ENCODE measurements at regions not wholly inside any gene's neighbourhood (a gene's known extent, or its start where the extent isn't known, plus 50 kb on each side); places are given as distances from the start of the nearest gene placed in this dataset.

DNA sequence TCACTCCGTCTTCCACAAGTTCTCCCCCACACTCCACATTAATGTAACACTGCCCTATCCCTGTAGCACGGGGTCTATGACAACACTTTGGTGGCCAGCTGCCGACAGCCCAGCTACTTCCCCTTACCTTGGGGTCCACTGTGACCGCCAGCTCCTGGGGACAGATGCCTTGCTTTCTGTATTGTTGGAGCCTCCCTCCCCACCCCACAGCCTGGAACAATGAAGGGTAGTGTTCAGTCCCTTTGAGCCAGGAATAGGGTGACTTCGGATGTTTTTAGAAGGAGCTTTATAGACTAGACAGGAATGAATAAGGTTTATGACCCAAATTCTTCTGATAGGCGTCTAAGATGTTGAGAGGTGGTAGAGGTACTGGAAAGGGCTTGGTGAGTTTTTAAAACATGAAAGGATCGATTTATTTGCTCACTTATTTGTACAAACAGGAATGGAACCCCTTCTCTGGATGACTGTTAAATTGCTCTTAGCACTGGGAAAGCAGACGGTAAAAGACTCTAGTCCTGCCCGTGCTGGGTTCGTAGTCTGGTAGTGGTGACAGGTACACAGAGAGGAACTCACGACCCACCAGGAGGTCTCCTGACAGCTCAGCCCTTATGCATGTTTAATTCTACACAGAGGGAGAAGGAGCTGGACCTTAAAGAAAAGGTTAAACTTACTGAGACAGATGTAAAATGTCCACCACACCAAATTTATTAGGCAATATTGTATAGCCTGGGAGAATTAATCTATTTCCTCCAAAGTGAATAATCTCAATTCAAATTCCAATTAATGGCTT, 90.9 kb downstream of the MYCN start:
- Histone ChIP-seq H2BK120ac (ENCODE audit: low read depth, low read length) (no peak overlapping the region), H3K9me1 (ENCODE audit: insufficient read depth, low read length) (no peaks in the 10 kb centered on the region), H2AK5ac (ENCODE audit: low read depth, low read length) (no peak overlapping the region), H3K4me3 (ENCODE audit: insufficient read depth, low read depth, low read length) (no peak overlapping the region), H2AK9ac (replicated peaks; ENCODE audit: low read depth, low read length, poor library complexity) (no peak overlapping the region), H3K79me1 (ENCODE audit: low read depth in 1 of 2, low read length in 2 of 2) (no peaks in the 10 kb centered on the region), H2AFZ (replicated peaks; ENCODE audit: low read length, poor library complexity) (no peak overlapping the region), H3K56ac (ENCODE audit: extremely low read depth, insufficient read depth, low read length) (no peak overlapping the region), H4K20me1 (ENCODE audit: insufficient read depth, low read length) (no peaks in the 10 kb centered on the region), H3K18ac (ENCODE audit: low read depth, low read length) (no peak overlapping the region), H4K91ac (ENCODE audit: insufficient read depth, low read depth, low read length) (no peak overlapping the region), H3K4ac (ENCODE audit: low read depth, low read length) (no peak overlapping the region), H3K4me1 (ENCODE audit: control insufficient read depth, insufficient read depth, low read length) (no peaks in the 10 kb centered on the region), H3K14ac (replicated peaks; ENCODE audit: low read depth, low read length) (no peak overlapping the region), H3K9me3 (ENCODE audit: control insufficient read depth, insufficient read depth, low read length) (peaks cover 42% of the 10 kb centered on the region), H4K5ac (ENCODE audit: low read depth, low read length) (no peak overlapping the region), H2BK20ac (ENCODE audit: low read depth, low read length) (no peak overlapping the region), H3K36me3 (ENCODE audit: control insufficient read depth, insufficient read depth, low read length) (no peaks in the 10 kb centered on the region), H3K23ac (ENCODE audit: low read depth, low read length) (no peak overlapping the region), H2BK15ac (ENCODE audit: low read depth, low read length) (no peak overlapping the region), H3K4me2 (ENCODE audit: low read depth, low read length) (no peak overlapping the region), H2BK5ac (ENCODE audit: low read depth, low read length, poor library complexity, severe bottlenecking) (no peak overlapping the region), H3K27ac (ENCODE audit: insufficient read depth, low read length) (no peak overlapping the region), H3K9ac (ENCODE audit: low read depth, low read length) (no peak overlapping the region), H3K27me3 (ENCODE audit: control insufficient read depth, insufficient read depth, low read length) (no peaks in the 10 kb centered on the region), H4K8ac (ENCODE audit: low read depth in 2 of 2, low read length in 2 of 2) (no peak overlapping the region)
- CTCF ChIA-PET, result no interaction called here
- no peak for DNase-seq
- WGBS, 2 experiments (ENCODE audit: extremely low coverage in 2 of 2, insufficient read length in 1 of 2), result 22% methylated on average over 3 of the region's 11 CpGs; no CpG with 5 or more reads in 1 of the 2 experiments
- in situ Hi-C loops (cut with MboI; ENCODE audit: low sequenced_read_pairs), result no loop called here
- intact Hi-C loops (cut with micrococcal nuclease), result no loop called here
- no TSS peak for BruUV-seq (replicated peaks)
- dilution Hi-C loops (cut with HindIII; ENCODE audit: low sequenced_read_pairs, unreplicated experiment), result no loop called here
- no peak for ATAC-seq (ENCODE audit: low read depth)
- POLR2A ChIA-PET (ENCODE audit: unreplicated experiment), result no interaction called here
- TF ChIP-seq RCOR1 (IDR thresholded peaks at IDR 0.05; ENCODE audit: insufficient replicate concordance, low read length), result no peak
- TF ChIP-seq RFX5 (IDR thresholded peaks at IDR 0.05; ENCODE audit: low read depth, low read length), result no peak
- TF ChIP-seq POLR2A (IDR thresholded peaks at IDR 0.05; ENCODE audit: low read depth, low read length), result no peak
- no peak for TF ChIP-seq FOS (IDR thresholded peaks at IDR 0.05; ENCODE audit: low read depth, low read length)
- TF ChIP-seq, protein P1, sequence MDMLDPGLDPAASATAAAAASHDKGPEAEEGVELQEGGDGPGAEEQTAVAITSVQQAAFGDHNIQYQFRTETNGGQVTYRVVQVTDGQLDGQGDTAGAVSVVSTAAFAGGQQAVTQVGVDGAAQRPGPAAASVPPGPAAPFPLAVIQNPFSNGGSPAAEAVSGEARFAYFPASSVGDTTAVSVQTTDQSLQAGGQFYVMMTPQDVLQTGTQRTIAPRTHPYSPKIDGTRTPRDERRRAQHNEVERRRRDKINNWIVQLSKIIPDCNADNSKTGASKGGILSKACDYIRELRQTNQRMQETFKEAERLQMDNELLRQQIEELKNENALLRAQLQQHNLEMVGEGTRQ (IDR thresholded peaks at IDR 0.05; ENCODE audit: low read depth, low read length), result no peak
- no peak for TF ChIP-seq CEBPB (IDR thresholded peaks at IDR 0.05; ENCODE audit: low read depth, low read length)
- TF ChIP-seq MAFK (IDR thresholded peaks at IDR 0.05; ENCODE audit: low read depth, low read length), result no peak
- TF ChIP-seq MXI1 (IDR thresholded peaks at IDR 0.05; ENCODE audit: borderline replicate concordance, low read depth, low read length), result no peak

Measured in IMR-90 (cell line).